ENCODE measurements at regions not wholly inside any gene's neighbourhood (a gene's known extent, or its start where the extent isn't known, plus 50 kb on each side); places are given as distances from the start of the nearest gene placed in this dataset.

GRCh38 chr13:106433066-106433465 is 102.4 kb downstream of the EFNB2 start:
- no peak for TF ChIP-seq CTCF (IDR thresholded peaks at IDR 0.05)

- no peak for TF ChIP-seq CTCF (IDR thresholded peaks at IDR 0.05)
Observed at GRCh38 chr13:106432636-106433035, 102.8 kb downstream of the EFNB2 start.

DNA sequence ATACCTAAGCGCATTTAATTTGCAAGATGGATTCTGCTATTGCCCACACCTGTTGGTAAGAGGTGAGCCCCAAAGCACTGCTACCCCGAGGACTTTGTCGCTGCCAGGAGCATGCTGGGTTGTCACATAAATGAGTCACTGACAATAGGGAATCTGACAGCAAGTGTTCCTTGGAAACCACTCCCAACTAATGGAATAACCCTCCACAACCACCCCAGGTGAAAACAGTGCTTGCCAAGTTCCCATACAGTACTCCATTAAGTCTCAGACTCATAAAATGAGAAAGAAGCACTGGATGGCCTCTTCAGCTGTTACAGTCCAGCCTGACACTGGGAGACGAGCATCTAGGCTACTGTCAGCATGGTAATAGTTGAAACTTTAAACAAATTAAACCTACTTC is 108.6 kb downstream of the EFNB2 start:
- no peak for TF ChIP-seq CTCF (IDR thresholded peaks at IDR 0.05)

DNA sequence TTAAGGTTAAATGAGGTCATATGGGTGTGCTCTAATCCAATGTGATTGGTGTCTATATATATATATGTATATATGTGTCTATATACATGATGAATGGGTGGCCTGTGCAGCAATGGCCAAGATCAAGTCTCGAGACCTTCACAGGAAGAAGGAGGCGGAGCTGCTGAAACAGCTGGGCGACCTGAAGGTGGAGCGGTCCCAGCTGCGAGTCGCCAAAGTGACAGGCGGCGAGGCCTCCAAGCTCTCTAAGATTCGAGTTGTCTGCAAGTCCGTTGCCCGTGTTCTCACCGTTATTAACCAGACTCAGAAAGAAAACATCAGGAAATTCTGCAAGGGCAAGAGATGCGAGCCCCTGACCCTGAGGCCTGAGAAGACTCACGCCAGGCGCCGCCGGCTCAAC is 109.8 kb downstream of the EFNB2 start:
- no peak for TF ChIP-seq CTCF (IDR thresholded peaks at IDR 0.05)

- no peak for TF ChIP-seq CTCF (IDR thresholded peaks at IDR 0.05)
Observed at GRCh38 chr13:106424805-106425204, 110.7 kb downstream of the EFNB2 start.

- TF ChIP-seq CTCF (IDR thresholded peaks at IDR 0.05) = no peak
Observed at GRCh38 chr13:106423530-106423929, 111.9 kb downstream of the EFNB2 start.

GRCh38 chr13:106418556-106418955 is 116.9 kb downstream of the EFNB2 start:
- TF ChIP-seq CTCF (IDR thresholded peaks at IDR 0.05) = no peak

DNA sequence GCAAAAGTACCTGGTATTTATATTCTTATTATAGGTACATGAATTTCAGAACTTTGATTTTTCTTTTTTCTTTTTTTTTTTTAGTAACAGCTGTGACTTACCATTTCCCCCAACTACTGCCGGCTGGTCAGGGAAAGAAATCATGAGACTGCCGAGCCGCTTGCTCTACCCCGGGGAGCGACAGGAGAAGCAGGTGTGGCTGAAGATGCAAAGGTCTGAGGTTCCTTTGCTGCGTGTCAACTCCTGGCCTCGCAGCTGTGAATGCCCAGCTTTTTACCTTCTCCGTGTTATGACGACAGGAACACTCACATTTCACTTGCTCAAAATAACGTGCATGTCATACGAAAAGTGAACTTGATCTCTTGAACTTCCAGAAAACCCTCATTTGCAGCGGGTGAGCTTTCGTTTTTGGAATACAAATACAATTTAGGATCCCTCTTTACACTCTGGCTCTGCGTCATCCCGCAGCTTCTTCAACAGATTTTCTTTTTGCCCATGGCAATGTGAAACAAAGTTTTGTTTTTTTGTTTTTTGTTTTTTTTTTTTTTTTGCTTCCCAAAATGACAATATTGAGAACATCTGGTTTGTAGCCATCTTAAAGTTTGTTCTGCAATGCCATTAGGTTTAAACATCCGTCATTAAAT is 117.9 kb downstream of the EFNB2 start:
- no peak for TF ChIP-seq CTCF (IDR thresholded peaks at IDR 0.05)
